GM21515 (cell line): ENCODE measurements at regions not wholly inside any gene's neighbourhood (a gene's known extent, or its start where the extent isn't known, plus 50 kb on each side); places are given as distances from the start of the nearest gene placed in this dataset.
"Not testable (repeated sequence)": the region's sequence is repeated elsewhere in the genome, so short reads cannot be mapped to it uniquely, and the experiment has no call there.

ENCODE experiments used
- ATAC-seq: cut with Tn5 transposase; IDR thresholded peaks from one replicate; pipeline ENCODE4 v1.9.1; 2021; ENCODE audit not compliant: unreplicated experiment

DNA sequence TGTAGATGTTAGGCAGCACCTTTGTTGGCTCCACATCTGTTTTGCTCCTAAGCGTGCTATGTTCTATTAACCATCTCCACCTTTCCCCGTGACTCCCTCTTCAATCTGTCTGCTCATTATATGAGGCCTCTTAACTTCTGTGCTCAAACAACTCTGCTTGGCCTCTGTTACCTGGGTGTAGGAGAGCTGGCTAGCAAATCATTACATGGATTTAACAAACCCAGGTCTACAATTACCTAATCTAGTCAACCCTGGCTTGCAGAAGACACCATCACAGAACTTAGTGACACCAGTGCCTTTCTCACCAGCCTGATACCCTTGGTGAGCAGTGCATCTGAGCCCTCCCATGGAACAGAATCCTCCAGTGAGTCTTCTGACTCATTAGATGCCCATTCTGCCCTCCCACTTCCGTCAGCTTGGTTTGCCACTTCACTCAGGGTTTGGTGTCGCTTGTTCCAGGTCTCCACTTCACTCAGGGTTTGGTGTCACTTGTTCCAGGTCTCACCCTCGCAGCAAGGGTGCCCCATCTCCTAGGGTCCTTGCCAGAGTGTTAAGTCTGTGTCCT lies 92.0 kb upstream of the KIF26B start:
- ATAC-seq, result no peak

DNA sequence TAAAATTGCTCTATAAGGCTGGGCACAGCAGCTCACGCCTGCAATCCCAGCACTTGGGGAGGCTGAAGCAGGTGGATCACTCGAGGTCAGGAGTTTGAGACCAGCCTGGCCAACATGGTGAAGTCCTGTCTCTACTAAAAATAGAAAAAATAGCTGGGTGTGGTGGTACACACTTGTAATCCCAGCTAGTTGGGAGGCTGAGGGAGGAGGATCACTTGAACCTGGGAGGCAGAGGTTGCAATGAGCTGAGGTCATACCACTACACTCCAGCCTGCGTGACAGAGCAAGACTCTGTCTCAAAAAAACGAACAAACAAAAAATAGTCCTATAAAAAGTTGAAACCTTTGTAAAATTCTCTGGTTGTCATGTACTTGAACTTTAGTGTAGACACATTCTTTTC lies 93.0 kb upstream of the KIF26B start:
- ATAC-seq, result not testable (repeated sequence)

DNA sequence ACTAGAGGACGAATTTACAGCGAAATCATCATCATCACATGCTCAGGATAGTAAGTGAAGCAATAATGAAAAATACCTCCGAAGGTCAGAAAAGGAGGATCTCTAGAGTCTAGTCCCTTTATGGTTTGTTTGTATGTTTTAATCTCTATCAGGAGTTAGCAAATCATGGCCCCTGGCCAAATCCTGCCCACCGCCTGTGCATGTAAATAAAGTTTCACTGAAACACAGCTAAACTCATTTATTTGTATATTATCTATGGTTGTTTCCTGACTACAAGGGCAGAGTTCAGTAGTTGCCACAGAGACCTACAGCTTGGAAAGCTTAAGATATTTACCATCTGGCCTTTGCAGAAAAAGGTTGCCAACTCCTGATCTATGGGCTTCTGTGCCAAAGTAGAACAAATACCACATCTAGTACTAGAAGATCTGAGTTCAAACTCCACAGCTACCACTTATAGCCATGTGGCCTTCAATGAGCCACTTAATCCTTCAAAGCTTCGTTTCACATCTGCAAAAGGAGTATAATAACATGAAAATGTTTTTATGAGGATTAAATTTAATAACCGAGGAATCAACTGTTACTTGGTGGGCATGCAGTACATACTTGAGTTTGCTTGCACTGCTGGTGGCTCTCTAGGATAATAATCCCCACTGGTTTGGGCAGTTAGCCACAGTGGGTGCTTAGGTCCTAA lies 94.0 kb upstream of the KIF26B start:
- no peak for ATAC-seq

DNA sequence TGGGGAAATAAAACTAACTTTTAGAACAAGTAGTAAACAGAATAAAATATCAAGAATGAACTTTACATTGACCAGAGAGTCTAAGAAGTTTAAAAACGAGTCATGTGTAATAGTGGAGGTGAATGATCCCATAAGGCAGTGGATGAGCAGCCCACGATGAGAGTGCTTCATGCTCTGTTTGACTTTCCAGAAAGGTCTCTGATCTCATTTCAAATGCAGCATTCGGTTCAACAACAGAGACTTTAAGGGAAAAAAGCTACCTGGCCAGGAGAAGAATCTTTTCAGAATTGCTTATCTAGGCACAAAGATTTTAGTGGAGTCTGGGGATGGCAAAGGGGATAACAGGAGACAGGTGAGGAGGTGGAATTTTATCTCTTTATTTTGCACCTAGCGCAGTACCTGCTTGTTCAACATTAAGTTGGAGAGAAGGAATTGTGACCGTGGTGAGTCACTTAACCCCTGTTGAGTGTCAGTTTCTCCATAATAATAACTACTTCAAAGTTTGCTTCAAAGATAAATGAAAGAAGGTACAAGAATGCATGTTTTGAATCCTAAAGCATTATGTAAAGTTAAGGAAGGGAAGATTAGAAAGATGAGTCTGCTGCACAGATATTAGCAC lies 94.9 kb upstream of the KIF26B start:
- ATAC-seq, result no peak

DNA sequence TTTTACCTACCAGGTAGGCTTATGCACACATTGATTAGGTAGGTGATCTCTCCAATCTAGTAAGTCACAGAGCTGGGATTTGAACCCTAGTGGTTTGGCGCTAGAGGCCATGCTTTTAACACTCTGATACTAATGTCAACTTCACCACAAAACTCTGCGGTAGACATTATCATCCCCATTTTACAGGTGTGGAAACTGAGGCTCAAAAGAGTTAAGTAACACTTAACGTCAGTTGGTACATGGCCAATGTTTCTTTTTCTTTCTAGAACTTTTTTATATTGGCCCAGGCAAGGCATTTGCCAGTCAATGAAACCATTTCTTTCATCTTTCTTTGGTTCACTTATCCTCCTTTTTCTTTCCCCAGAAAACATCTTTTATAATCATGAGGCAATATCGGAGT lies 95.9 kb upstream of the KIF26B start:
- ATAC-seq, result no peak

DNA sequence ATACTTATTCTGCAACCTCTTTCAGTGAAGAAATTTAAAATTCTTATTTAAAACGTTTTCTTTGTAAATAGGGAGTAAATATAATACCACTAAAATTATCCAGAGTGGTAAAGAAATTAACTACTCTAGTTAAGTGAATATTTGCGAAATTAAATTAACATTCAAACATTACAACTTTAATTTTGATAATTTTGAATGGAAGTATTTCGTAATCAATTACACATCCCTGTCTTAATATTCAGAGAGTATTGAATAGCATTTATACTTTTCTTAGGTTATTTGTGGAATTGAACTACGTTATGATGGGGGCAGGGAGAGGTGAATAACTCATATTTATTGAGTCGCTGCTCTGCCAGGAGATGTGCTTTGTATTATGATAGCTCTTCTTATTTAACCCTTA lies 96.3 kb upstream of the KIF26B start:
- ATAC-seq, result no peak

DNA sequence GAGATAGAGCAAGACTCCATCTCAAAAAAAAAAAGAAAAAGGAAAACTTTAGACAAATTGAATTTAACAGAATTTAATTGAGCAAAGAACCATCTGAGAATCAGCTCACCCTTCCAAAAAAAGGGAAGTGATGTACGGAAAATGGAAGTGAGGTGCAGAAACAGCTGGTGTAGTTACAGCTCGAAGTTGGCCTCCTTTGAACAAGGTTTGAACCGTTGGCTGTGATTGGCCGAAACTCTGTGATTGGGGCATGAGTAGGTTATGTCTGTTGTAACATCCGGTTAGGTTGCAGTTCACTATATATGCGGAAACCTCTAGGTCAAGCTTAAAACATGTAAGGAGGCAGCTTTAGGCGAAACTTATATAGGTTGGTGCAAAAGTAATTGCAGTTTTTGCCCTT lies 97.9 kb upstream of the KIF26B start:
- ATAC-seq, result no peak

DNA sequence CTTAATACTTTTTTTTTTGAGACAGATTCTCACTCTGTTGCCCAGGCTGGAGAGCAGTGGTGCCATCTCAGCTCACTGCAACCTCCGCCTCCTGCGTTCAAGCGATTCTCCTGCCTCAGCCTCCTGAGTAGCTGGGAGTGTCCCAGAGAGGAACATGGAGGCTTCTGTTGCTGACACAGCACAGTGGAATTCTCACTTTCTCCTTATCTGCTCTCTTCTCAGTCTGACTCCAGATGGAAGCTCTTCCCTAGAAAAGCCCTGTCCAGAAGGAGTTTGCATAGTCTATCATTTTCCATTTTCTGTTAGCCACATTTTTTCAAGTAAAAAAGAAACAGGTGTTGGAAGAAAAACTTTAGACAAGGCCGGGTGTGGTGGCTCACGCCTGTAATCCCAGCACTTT lies 98.5 kb upstream of the KIF26B start:
- not testable (repeated sequence) for ATAC-seq

DNA sequence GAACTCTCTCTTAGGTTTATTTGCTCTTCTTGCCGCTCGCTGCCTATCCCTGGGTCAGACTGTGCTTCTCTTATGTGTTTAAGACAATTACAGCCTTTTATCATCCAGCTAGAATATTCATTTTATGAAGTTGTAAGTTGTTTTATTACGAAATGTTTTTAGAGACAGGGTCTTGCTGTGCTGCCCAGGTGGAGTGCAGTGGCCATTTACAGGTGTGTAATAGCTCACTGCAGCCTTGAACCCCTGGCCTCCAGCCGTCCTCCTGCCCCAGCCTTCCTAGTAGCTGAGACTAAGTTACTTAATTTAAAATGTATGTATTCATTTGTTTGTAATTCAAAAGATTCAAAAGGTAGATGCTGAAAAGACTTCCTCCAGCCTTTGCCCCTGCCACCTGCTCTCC lies 99.0 kb upstream of the KIF26B start:
- ATAC-seq, result no peak

DNA sequence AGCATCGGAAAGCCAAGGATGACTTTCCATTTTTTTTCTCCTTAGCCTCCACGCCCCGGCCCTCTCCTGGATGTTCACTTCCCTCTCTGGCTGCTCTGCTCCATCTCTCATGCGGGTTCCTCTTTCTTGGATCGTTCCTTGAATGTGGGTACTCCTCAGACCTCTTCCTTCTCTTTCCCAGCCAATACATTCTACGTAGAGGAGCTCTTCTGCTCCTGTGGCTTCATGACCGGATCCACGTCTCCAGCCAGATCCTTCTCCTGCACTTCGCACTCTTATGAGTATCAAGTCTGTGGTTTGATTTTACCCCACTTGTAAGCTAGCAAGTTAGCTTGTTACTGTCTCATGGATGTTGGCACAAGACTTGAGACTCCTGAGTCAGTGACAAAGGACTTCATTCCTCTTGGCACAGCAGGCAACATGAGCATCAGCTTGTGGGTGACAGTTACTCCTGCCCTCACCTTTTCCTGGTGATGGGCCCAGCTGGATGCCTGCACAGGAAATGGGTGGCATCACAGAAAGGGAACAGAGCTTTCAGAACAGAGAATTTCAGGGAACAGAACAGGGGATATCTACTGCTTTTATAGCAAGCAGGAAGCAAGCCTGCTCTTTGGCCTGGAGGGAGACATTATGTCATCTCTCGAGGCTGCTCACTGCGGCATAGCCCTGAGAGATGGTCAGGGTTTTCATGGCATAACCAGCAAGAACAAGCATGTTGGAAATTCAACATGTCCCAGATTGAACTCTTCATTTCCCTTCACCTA lies 100.1 kb upstream of the KIF26B start:
- ATAC-seq, result no peak

DNA sequence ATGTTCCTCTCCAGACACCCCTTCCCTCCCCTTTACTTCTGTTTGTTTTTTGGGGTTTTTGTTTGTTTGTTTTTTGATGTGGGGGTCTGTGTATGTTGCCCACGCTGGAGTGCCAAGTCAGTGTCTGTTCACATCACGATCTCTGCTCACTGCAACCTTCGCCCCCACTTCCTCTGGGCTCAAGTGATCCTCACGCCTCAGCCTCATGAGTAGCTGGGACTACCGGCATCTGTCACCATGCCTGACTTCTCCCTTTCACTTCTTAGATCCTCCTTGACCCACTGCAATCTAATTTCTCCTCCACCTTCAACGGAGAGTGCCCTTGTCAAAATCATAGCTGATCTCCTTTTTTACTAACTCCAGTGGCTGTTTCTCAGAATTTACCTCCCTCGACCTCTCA lies 100.7 kb upstream of the KIF26B start:
- no peak for ATAC-seq

DNA sequence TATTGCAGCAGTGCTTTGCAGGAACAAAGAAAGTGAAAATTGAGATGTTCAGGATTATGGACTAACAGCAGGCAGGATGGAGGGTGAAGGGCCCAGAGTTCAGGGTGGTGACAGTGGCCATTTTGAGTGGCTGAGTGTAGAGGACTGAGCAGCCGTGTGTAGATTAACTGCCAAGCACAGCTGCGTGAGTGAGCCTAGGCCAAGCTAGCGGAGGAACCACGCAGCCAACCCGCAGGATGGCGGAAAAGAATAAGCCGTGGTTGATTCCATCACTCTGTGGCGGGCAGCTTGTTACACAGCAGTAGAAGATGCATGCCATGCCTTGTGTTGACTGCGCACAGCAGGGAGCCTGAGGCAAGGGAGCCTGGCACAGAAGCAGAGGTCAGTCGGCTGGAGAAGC lies 102.5 kb upstream of the KIF26B start:
- ATAC-seq, result no peak

DNA sequence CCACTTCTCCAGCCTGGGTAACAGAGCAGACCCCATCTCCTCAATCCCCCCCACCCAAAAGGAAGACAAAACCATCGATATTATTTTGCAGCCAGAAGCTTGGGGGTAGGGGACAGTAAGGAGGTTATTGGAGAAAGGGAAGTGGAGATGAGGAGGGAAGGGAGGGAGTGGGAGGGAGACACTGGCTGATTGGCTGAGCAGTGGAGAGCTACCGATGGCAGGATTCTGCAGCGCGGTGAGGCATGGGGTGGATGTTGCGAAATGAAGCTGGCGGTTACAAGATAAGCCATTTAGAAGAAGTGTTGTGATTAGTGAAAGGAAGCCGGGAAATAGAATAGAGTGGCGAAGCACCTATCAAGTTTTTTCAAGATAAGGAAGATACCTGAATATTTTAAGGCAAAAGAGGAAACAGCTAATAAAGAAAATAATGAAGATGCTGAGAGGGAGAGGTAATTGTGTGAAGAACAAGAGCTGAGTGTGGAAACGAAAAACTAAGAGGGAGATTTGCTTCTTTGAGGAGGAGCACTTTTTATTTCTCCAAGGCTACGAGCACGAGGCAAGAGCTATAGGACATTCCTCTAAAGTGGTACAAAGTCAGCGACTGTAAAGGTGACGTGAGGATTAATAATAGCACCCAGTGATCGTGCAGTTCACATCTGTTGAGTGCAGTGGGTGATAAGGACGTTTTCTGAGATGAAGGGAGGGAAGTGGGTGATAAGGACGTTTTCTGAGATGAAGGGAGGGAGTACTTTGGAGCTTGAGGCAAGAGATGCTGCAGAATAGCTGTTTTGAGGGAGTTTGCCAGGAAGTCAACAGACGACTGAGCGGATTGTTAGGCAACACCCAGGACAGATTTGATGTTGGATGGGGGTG lies 103.2 kb upstream of the KIF26B start:
- ATAC-seq, result no peak

DNA sequence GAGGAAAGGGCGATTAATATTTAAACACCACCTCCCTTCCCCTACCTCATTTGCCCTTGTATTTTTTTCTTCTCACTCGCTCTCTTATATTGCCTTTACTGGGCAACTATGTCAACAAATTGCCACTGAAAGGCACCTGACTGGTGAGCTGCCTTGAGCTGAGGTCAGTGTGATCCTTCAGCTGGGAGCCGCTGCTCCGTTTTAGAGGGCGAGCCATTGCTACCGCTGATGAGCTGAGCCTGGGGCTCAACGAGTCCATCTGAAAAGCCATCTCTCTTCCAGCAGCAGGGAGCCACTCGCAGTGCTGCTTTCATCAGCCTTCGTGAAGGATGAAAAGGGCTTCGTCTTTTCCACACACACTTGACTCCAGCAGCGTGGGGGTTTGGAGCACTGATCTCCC lies 108.0 kb upstream of the KIF26B start:
- no peak for ATAC-seq

DNA sequence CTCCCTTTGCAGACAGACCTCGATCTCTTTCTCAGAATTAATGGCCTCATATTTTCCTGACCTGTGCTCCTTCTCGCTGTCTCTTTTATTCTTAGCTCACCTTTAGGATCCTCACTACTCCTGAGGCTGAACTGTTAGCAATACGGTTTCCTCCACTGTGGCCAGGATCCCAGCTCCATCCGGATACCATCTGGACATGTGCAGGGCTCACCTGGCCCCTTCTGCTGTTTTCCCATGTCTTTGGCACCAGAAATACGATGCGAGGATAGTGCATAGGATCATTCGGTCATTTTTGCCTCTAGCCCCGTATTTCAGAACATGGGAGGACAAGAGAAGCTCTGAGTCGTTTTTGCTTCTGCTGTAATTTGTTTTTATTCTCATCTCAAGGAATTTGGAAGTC lies 108.5 kb upstream of the KIF26B start:
- no peak for ATAC-seq

DNA sequence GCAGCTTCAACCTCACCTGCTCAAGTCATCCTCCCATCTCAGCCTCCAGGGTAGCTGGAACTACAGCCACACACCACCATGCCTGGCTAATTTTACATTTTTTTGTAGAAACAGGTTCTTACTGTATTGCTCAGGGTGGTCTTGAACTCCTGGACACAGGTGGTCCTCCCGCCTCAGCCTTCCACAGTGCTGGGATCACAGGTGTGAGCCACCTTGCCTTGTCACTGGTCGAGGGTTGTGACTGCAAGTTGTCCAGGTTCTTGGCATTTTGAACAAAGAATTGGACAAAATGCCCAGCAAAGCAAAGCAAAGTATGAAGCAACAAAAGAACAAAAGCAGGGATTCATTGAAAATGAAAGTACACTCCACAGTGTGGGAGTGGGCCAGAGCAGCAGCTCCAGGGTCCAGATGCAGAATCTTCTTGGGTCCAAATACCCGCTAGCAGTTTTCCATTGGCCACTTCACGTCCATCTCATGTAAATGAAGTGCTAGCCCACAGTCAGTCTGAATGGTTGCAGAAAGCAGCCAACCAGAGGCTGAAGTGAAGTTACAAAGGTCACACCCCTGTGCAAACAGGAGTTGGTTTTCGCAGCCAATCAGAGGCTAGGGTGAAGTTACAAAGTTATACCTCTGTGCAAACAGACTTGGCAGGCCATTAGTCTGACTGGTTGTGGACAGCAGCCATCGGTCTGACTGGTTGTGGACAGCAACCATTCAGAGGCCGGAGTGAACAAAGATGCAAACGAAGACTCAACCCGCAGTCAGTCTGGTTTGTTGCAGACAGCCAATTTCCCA lies 109.5 kb upstream of the KIF26B start:
- ATAC-seq, result no peak

DNA sequence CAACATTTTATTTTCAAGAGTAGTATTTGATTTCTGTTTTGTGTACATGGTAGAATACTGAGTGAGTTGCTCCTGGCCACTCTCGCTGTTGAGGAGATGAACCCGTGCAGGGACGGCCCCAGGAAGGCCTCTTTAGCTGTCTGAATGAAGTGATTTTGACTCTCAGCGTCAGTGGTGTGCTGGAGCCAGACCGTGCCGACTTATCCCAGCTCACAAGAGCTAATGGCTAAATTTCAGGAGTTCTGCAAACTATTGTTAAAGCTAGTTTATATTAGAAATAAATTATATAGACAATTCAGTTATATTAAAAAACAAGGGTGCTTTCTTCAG lies 111.2 kb upstream of the KIF26B start:
- ATAC-seq, result no peak

DNA sequence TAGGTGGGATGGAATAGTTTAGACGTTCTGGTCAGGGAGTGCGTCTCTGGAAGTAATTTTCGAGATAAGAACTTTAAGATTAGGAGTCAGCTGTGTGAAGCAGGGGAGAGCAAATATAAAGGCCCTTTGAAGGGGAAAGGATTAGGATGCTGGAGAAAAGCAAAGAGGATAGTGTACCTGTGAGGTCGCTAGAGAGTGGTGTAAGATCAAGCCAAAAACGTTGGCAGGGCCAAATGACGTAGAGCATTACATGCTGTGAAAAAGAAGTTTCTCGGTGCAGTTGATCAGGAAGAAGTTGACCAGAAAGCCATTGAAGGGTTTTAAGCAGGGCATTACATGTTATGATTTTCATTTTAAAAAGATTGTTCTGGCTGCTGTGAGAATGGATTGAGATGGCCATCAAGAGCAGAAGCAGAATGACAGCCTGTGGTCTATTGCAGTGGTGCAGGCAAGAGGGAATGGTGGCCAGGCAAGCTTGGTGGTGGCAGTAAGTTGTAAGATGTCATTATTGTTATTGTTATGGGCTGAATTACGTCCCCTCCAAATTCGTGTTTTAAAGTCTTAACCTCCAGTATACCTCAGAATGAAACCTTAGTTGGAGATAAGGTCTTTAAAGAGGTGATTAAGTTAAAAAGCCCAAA lies 113.6 kb upstream of the KIF26B start:
- ATAC-seq, result no peak

DNA sequence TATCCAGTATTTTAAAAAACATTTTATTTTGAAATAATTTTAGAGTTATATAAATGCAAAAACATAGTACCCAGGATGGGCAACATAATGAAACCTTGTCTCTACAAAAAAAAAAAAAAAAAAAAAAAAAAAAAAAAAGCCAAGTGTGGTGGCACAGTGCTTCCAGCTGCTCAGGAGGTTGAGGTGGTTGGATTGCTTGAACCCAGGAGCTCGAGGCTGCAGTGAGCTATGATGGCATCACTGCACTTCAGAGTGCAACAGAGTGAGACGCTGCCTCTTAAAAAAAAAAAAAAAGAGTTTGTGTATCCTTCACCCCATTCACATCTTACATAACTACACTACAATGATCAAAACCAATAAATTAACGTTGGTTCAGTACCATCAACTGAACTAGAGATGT lies 115.6 kb upstream of the KIF26B start:
- no peak for ATAC-seq

DNA sequence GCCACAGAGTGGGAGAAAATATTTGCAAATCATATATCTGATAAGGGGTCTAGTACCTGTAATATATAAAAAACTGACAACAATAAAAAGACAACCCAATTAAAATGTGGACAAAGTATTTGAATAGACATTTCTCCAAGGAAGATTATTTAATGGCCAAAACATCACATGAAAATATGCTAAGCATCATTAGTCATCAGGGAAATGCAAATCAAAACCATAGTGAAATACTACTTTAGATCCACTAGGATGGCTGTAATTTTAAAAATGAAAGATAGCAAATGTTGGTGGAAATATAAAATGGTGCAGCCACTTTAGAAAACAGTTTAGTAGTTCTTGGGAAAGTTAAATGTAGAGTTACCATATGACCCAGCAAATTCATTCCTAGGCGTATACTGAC lies 118.7 kb upstream of the KIF26B start:
- no peak for ATAC-seq
